ENCODE measurements at regions not wholly inside any gene's neighbourhood (a gene's known extent, or its start where the extent isn't known, plus 50 kb on each side); places are given as distances from the start of the nearest gene placed in this dataset.

- no peak overlapping the region for H3K4me3 Mint-ChIP-seq (ENCODE audit: low read depth)
These were observed 223.1 kb upstream of the PAPPA start for GRCh38 chr9:115930472-115930871.

GRCh38 chr9:115938479-115938878 is 215.1 kb upstream of the PAPPA start:
- Mint-ChIP-seq H3K27ac (no peak overlapping the region), H3K4me1 (ENCODE audit: low read depth) (no peaks in the 10 kb centered on the region), H3K4me3 (ENCODE audit: low read depth) (no peak overlapping the region)

More at GRCh38 chr9:115930472-115930871, 223.1 kb upstream of the PAPPA start:
- DNase-seq (ENCODE audit: low spot score, unreplicated experiment) = no peak
- H3K36me3 Mint-ChIP-seq (ENCODE audit: insufficient read depth) = no peaks in the 10 kb centered on the region
- H3K9me3 Mint-ChIP-seq (ENCODE audit: low read depth) = no peaks in the 10 kb centered on the region
- no peak overlapping the region for H3K27ac Mint-ChIP-seq
- TF ChIP-seq CTCF (IDR thresholded peaks at IDR 0.05; ENCODE audit: unreplicated experiment) = no peak
- H3K4me1 Mint-ChIP-seq (ENCODE audit: low read depth) = peaks cover 2% of the 10 kb centered on the region
- peaks cover 7% of the 10 kb centered on the region for H3K27me3 Mint-ChIP-seq

GRCh38 chr9:115939065-115939765 is 214.4 kb upstream of the PAPPA start:
- no peak overlapping the region for H3K27ac Mint-ChIP-seq
- H3K4me1 Mint-ChIP-seq (ENCODE audit: low read depth) = no peaks in the 10 kb centered on the region
- H3K36me3 Mint-ChIP-seq (ENCODE audit: insufficient read depth) = no peaks in the 10 kb centered on the region
- no peak overlapping the region for H3K4me3 Mint-ChIP-seq (ENCODE audit: low read depth)
- H3K9me3 Mint-ChIP-seq (ENCODE audit: low read depth) = no peaks in the 10 kb centered on the region
- H3K27me3 Mint-ChIP-seq = peaks cover 7% of the 10 kb centered on the region
- no peak for DNase-seq (ENCODE audit: low spot score, unreplicated experiment)
- TF ChIP-seq CTCF (IDR thresholded peaks at IDR 0.05; ENCODE audit: unreplicated experiment) = no peak

More at GRCh38 chr9:115938479-115938878, 215.1 kb upstream of the PAPPA start:
- H3K36me3 Mint-ChIP-seq (ENCODE audit: insufficient read depth) = no peaks in the 10 kb centered on the region
- H3K27me3 Mint-ChIP-seq = peaks cover 7% of the 10 kb centered on the region
- DNase-seq (ENCODE audit: low spot score, unreplicated experiment) = no peak
- TF ChIP-seq CTCF (IDR thresholded peaks at IDR 0.05; ENCODE audit: unreplicated experiment) = no peak
- no peaks in the 10 kb centered on the region for H3K9me3 Mint-ChIP-seq (ENCODE audit: low read depth)

GRCh38 chr9:115941561-115942315 is 211.9 kb upstream of the PAPPA start:
- Mint-ChIP-seq H3K4me1 (ENCODE audit: low read depth) (peaks cover 2% of the 10 kb centered on the region), H3K36me3 (ENCODE audit: insufficient read depth) (no peaks in the 10 kb centered on the region), H3K27me3 (peaks cover 7% of the 10 kb centered on the region), H3K9me3 (ENCODE audit: low read depth) (no peaks in the 10 kb centered on the region), H3K4me3 (ENCODE audit: low read depth) (no peak overlapping the region), H3K27ac (no peak overlapping the region)
- no peak for DNase-seq (ENCODE audit: low spot score, unreplicated experiment)
- no peak for TF ChIP-seq CTCF (IDR thresholded peaks at IDR 0.05; ENCODE audit: unreplicated experiment)

- H3K4me3 Mint-ChIP-seq (ENCODE audit: low read depth) = no peak overlapping the region
- no peaks in the 10 kb centered on the region for H3K9me3 Mint-ChIP-seq (ENCODE audit: low read depth)
- no peak overlapping the region for H3K27ac Mint-ChIP-seq
- H3K36me3 Mint-ChIP-seq (ENCODE audit: insufficient read depth) = no peaks in the 10 kb centered on the region
- TF ChIP-seq CTCF (IDR thresholded peaks at IDR 0.05; ENCODE audit: unreplicated experiment) = no peak
- H3K27me3 Mint-ChIP-seq = peaks cover 4% of the 10 kb centered on the region
- peaks cover 2% of the 10 kb centered on the region for H3K4me1 Mint-ChIP-seq (ENCODE audit: low read depth)
- DNase-seq (ENCODE audit: low spot score, unreplicated experiment) = no peak
These were observed 210.0 kb upstream of the PAPPA start for GRCh38 chr9:115943431-115944165.
